A549 (cell line): ENCODE measurements at regions not wholly inside any gene's neighbourhood (a gene's known extent, or its start where the extent isn't known, plus 50 kb on each side); places are given as distances from the start of the nearest gene placed in this dataset.

ENCODE experiments used
- BHLHE40 ChIP-seq: IDR thresholded peaks from 2 replicates; pipeline ENCODE4 v1.6.1; 2012; ENCODE audit warnings: low read depth, low read length, inconsistent platforms
- CBX2 ChIP-seq: fragments of 200-600 bp; sonication (generic); IDR thresholded peaks from 2 replicates; pipeline ENCODE4 v1.6.1; 2016; ENCODE audit warnings: low read depth, mild to moderate bottlenecking, borderline replicate concordance
- CEBPB ChIP-seq, 2 experiments: fragments of >200 bp in 1 of 2; sonication (Bioruptor Twin) in 1 of 2; formaldehyde crosslinking in 1 of 2; IDR thresholded peaks; 2 replicates each; pipeline ENCODE4 v1.6.1; 2012 to 2016
- EP300 ChIP-seq, 2 experiments: fragments of >200 bp; sonication (Bioruptor Twin); formaldehyde crosslinking; IDR thresholded peaks; 2 replicates in 1 of 2; 3 replicates in 1 of 2; pipeline ENCODE4 v1.6.1; 2016 to 2017
- JUNB ChIP-seq: fragments of >200 bp; sonication (Bioruptor Twin); formaldehyde crosslinking; IDR thresholded peaks from 2 replicates; pipeline ENCODE4 v1.6.1; 2016
- MYC ChIP-seq: IDR thresholded peaks from 2 replicates; pipeline ENCODE4 v1.6.1; 2012; ENCODE audit warnings: mild to moderate bottlenecking, inconsistent platforms, low read length, improper control_type of control experiment, borderline replicate concordance
- NFE2L2 ChIP-seq: fragments of 150-350 bp; conservative IDR thresholded peaks from 2 replicates; pipeline ENCODE4 v1.6.1; 2014; ENCODE audit warnings: low read length
- POLR2A ChIP-seq: IDR thresholded peaks from 2 replicates; pipeline ENCODE4 v1.6.1; 2012; ENCODE audit warnings: mild to moderate bottlenecking, low read length
- RNF2 ChIP-seq: fragments of 200-600 bp; sonication (generic); IDR thresholded peaks from 2 replicates; pipeline ENCODE4 v1.6.1; 2016; ENCODE audit warnings: low read depth, mild to moderate bottlenecking, antibody characterized with exemption, moderate library complexity, borderline replicate concordance
- TFCP2L1 ChIP-seq: fragments of 250-450 bp; sonication (Bioruptor Pico); IDR thresholded peaks from 2 replicates; pipeline ENCODE4 v1.5.0; 2021; ENCODE audit warnings: mild to moderate bottlenecking
- TF ChIP-seq, protein P1 (sequence below): fragments of >200 bp; sonication (Bioruptor Twin); formaldehyde crosslinking; IDR thresholded peaks from 3 replicates; pipeline ENCODE4 v1.5.1; 2016
- TF ChIP-seq, protein P2 (sequence below): fragments of 200-600 bp; sonication (generic); IDR thresholded peaks from 2 replicates; pipeline ENCODE4 v1.6.1; 2016; ENCODE audit warnings: antibody characterized with exemption, mild to moderate bottlenecking, moderate library complexity

DNA sequence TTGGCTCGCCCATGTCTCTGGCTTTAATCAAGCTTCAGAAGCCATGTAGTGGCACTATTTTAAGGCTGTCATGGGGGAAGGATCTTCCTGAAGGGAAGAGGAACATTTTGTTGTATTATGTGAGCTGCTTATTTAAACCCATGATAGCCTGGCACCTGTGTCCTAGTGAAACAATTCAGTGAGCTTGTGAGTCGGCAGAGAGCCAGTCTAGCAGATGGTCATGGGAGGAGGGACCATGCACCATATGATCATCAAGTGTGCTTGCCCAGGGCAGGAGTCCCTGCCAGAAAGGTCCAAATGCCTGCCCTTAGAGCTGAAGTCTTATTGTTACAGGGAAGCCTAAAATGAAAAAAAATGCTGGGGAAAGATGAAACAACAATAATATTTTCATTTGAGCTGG, 132.9 kb downstream of the PRDM13 start:
- TF ChIP-seq, protein P1, sequence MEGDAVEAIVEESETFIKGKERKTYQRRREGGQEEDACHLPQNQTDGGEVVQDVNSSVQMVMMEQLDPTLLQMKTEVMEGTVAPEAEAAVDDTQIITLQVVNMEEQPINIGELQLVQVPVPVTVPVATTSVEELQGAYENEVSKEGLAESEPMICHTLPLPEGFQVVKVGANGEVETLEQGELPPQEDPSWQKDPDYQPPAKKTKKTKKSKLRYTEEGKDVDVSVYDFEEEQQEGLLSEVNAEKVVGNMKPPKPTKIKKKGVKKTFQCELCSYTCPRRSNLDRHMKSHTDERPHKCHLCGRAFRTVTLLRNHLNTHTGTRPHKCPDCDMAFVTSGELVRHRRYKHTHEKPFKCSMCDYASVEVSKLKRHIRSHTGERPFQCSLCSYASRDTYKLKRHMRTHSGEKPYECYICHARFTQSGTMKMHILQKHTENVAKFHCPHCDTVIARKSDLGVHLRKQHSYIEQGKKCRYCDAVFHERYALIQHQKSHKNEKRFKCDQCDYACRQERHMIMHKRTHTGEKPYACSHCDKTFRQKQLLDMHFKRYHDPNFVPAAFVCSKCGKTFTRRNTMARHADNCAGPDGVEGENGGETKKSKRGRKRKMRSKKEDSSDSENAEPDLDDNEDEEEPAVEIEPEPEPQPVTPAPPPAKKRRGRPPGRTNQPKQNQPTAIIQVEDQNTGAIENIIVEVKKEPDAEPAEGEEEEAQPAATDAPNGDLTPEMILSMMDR = no peak
- TF ChIP-seq JUNB = no peak
- no peak for TF ChIP-seq EP300 (IDR thresholded peaks at IDR 0.05)
- TF ChIP-seq, protein P2, sequence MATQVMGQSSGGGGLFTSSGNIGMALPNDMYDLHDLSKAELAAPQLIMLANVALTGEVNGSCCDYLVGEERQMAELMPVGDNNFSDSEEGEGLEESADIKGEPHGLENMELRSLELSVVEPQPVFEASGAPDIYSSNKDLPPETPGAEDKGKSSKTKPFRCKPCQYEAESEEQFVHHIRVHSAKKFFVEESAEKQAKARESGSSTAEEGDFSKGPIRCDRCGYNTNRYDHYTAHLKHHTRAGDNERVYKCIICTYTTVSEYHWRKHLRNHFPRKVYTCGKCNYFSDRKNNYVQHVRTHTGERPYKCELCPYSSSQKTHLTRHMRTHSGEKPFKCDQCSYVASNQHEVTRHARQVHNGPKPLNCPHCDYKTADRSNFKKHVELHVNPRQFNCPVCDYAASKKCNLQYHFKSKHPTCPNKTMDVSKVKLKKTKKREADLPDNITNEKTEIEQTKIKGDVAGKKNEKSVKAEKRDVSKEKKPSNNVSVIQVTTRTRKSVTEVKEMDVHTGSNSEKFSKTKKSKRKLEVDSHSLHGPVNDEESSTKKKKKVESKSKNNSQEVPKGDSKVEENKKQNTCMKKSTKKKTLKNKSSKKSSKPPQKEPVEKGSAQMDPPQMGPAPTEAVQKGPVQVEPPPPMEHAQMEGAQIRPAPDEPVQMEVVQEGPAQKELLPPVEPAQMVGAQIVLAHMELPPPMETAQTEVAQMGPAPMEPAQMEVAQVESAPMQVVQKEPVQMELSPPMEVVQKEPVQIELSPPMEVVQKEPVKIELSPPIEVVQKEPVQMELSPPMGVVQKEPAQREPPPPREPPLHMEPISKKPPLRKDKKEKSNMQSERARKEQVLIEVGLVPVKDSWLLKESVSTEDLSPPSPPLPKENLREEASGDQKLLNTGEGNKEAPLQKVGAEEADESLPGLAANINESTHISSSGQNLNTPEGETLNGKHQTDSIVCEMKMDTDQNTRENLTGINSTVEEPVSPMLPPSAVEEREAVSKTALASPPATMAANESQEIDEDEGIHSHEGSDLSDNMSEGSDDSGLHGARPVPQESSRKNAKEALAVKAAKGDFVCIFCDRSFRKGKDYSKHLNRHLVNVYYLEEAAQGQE = no peak
- TF ChIP-seq POLR2A = no peak
- TF ChIP-seq RNF2 = no peak
- TF ChIP-seq TFCP2L1 (CRISPR knock-in tag) = no peak
- no peak for TF ChIP-seq CBX2
- no peak for TF ChIP-seq NFE2L2
- no peak for TF ChIP-seq CEBPB (IDR thresholded peaks at IDR 0.05)
- TF ChIP-seq BHLHE40 = no peak
- TF ChIP-seq MYC = no peak
